Loucy (cell line): ENCODE measurements at regions not wholly inside any gene's neighbourhood (a gene's known extent, or its start where the extent isn't known, plus 50 kb on each side); places are given as distances from the start of the nearest gene placed in this dataset.

Experiments used
- H2AFZ ChIP-seq: fragments of 200-600 bp; sonication (generic); 2 replicates; pipeline ENCODE4 v1.6.0; 2016; ENCODE audit warnings: antibody characterized with exemption, mild to moderate bottlenecking, low read length, moderate library complexity
- H3F3A ChIP-seq: fragments of 200-600 bp; 2 replicates; pipeline ENCODE4 v1.6.0; 2016; ENCODE audit warnings: antibody characterized with exemption, low read depth, mild to moderate bottlenecking
- H3K27me3 ChIP-seq: fragments of 200-600 bp; sonication (generic); 2 replicates; pipeline ENCODE4 v1.6.1; 2014; ENCODE audit warnings: low read length, mild to moderate bottlenecking; ENCODE audit not compliant: insufficient read depth, poor library complexity, severe bottlenecking
- H3K36me3 ChIP-seq: fragments of 200-600 bp; sonication (generic); 2 replicates; pipeline ENCODE4 v1.6.1; 2016; ENCODE audit warnings: low read length; ENCODE audit not compliant: insufficient read depth
- H3K4me1 ChIP-seq: fragments of 200-600 bp; sonication (generic); 2 replicates; pipeline ENCODE4 v1.5.1; 2014; ENCODE audit warnings: low read length, mild to moderate bottlenecking; ENCODE audit not compliant: insufficient read depth, poor library complexity, severe bottlenecking
- H3K4me2 ChIP-seq: fragments of 200-600 bp; sonication (generic); 2 replicates; pipeline ENCODE4 v1.6.0; 2014; ENCODE audit warnings: antibody characterized with exemption, low read length, low read depth, mild to moderate bottlenecking; ENCODE audit not compliant: poor library complexity, severe bottlenecking
- H3K4me3 ChIP-seq: fragments of 200-600 bp; sonication (generic); 2 replicates; pipeline ENCODE4 v1.5.1; 2014; ENCODE audit warnings: low read length, mild to moderate bottlenecking, mixed read lengths; ENCODE audit not compliant: poor library complexity, severe bottlenecking
- H3K79me2 ChIP-seq: fragments of 200-600 bp; sonication (generic); 2 replicates; pipeline ENCODE4 v1.6.1; 2014; ENCODE audit warnings: low read length; ENCODE audit not compliant: insufficient read depth
- H3K9ac ChIP-seq: fragments of 200-600 bp; sonication (generic); 2 replicates; pipeline ENCODE4 v1.6.0; 2014; ENCODE audit warnings: mild to moderate bottlenecking, low read depth, low read length, moderate library complexity; ENCODE audit not compliant: poor library complexity, severe bottlenecking
- H3K9me2 ChIP-seq: fragments of 200-600 bp; sonication (generic); replicated peaks from 2 replicates; pipeline ENCODE4 v1.6.1; 2016; ENCODE audit warnings: low read depth, low read length, mixed read lengths
- H3K9me3 ChIP-seq: fragments of 200-600 bp; sonication (generic); 2 replicates; pipeline ENCODE4 v1.6.1; 2014; ENCODE audit warnings: mild to moderate bottlenecking, antibody characterized with exemption, low read length, low read depth; ENCODE audit not compliant: insufficient read depth
- H4K20me1 ChIP-seq: fragments of 200-600 bp; sonication (generic); 2 replicates; pipeline ENCODE4 v1.6.0; 2014; ENCODE audit warnings: antibody characterized with exemption, low read length, mild to moderate bottlenecking; ENCODE audit not compliant: insufficient read depth, poor library complexity, severe bottlenecking
- CTCF ChIP-seq: fragments of 200-600 bp; sonication (generic); conservative IDR thresholded peaks from 2 replicates; pipeline ENCODE4 v1.5.1; 2014; ENCODE audit warnings: mild to moderate bottlenecking, antibody characterized with exemption, low read length
- EZH2phosphoT487 ChIP-seq: fragments of 200-600 bp; IDR thresholded peaks from 2 replicates; pipeline ENCODE4 v1.6.1; 2018; ENCODE audit warnings: antibody characterized with exemption, mild to moderate bottlenecking, moderate library complexity, borderline replicate concordance

- no peaks in the 10 kb centered on the region for H3K9me2 ChIP-seq
Observed at GRCh38 chr11:114758627-114759026, 80.3 kb downstream of the NXPE2 start.

GRCh38 chr11:114762408-114762807, 84.1 kb downstream of the NXPE2 start:
- no peak overlapping the region for H2AFZ ChIP-seq
- H3K36me3 ChIP-seq, result no peaks in the 10 kb centered on the region
- H3K27me3 ChIP-seq, result no peaks in the 10 kb centered on the region
- H3K4me2 ChIP-seq, result no peak overlapping the region
- TF ChIP-seq CTCF, result no peak
- no peak for TF ChIP-seq EZH2phosphoT487
- H4K20me1 ChIP-seq, result no peaks in the 10 kb centered on the region
- no peaks in the 10 kb centered on the region for H3K9me3 ChIP-seq
- no peaks in the 10 kb centered on the region for H3K4me1 ChIP-seq
- no peaks in the 10 kb centered on the region for H3F3A ChIP-seq
- H3K79me2 ChIP-seq, result no peaks in the 10 kb centered on the region
- no peak overlapping the region for H3K9ac ChIP-seq
- H3K9me2 ChIP-seq, result no peaks in the 10 kb centered on the region
- H3K4me3 ChIP-seq, result no peak overlapping the region

More at GRCh38 chr11:114758627-114759026, 80.3 kb downstream of the NXPE2 start:
- H3K27me3 ChIP-seq, result no peaks in the 10 kb centered on the region
- H3K4me3 ChIP-seq, result no peak overlapping the region
- no peaks in the 10 kb centered on the region for H3K79me2 ChIP-seq
- H3K4me1 ChIP-seq, result no peaks in the 10 kb centered on the region
- H4K20me1 ChIP-seq, result no peaks in the 10 kb centered on the region
- H3K9ac ChIP-seq, result no peak overlapping the region
- no peak overlapping the region for H3K4me2 ChIP-seq
- H3K9me3 ChIP-seq, result no peaks in the 10 kb centered on the region
- no peak for TF ChIP-seq EZH2phosphoT487
- TF ChIP-seq CTCF, result no peak
- no peaks in the 10 kb centered on the region for H3F3A ChIP-seq
- no peaks in the 10 kb centered on the region for H3K36me3 ChIP-seq
- no peak overlapping the region for H2AFZ ChIP-seq

GRCh38 chr11:114764563-114764962, 86.2 kb downstream of the NXPE2 start:
- H3K79me2 ChIP-seq, result no peaks in the 10 kb centered on the region
- H3K4me2 ChIP-seq, result no peak overlapping the region
- no peaks in the 10 kb centered on the region for H3K9me3 ChIP-seq
- no peaks in the 10 kb centered on the region for H3K27me3 ChIP-seq
- no peaks in the 10 kb centered on the region for H3K4me1 ChIP-seq
- no peaks in the 10 kb centered on the region for H4K20me1 ChIP-seq
- no peaks in the 10 kb centered on the region for H3K9me2 ChIP-seq
- no peak overlapping the region for H3K9ac ChIP-seq
- H3K4me3 ChIP-seq, result no peak overlapping the region
- no peaks in the 10 kb centered on the region for H3K36me3 ChIP-seq
- no peaks in the 10 kb centered on the region for H3F3A ChIP-seq
- TF ChIP-seq EZH2phosphoT487 (no peak), CTCF (no peak)
- H2AFZ ChIP-seq, result no peak overlapping the region
